ENCODE measurements at regions not wholly inside any gene's neighbourhood (a gene's known extent, or its start where the extent isn't known, plus 50 kb on each side); places are given as distances from the start of the nearest gene placed in this dataset.

GRCh38 chr4:165794834-165795233 lies 78.2 kb upstream of the TLL1 start:
- Histone ChIP-seq H3K36me3 (no peaks in the 10 kb centered on the region), H3K4me3 (ENCODE audit: low read depth, low read length) (no peak overlapping the region), H3K4me1 (no peaks in the 10 kb centered on the region), H3K27me3 (no peaks in the 10 kb centered on the region), H3K9me3 (no peaks in the 10 kb centered on the region)
- TF ChIP-seq, protein P1, sequence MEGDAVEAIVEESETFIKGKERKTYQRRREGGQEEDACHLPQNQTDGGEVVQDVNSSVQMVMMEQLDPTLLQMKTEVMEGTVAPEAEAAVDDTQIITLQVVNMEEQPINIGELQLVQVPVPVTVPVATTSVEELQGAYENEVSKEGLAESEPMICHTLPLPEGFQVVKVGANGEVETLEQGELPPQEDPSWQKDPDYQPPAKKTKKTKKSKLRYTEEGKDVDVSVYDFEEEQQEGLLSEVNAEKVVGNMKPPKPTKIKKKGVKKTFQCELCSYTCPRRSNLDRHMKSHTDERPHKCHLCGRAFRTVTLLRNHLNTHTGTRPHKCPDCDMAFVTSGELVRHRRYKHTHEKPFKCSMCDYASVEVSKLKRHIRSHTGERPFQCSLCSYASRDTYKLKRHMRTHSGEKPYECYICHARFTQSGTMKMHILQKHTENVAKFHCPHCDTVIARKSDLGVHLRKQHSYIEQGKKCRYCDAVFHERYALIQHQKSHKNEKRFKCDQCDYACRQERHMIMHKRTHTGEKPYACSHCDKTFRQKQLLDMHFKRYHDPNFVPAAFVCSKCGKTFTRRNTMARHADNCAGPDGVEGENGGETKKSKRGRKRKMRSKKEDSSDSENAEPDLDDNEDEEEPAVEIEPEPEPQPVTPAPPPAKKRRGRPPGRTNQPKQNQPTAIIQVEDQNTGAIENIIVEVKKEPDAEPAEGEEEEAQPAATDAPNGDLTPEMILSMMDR (IDR thresholded peaks at IDR 0.05; ENCODE audit: low read depth, low read length), result no peak
- DNase-seq, result no peak

- Histone ChIP-seq H3K4me1 (no peaks in the 10 kb centered on the region), H3K27me3 (no peaks in the 10 kb centered on the region), H3K4me3 (ENCODE audit: low read depth, low read length) (no peak overlapping the region), H3K9me3 (no peaks in the 10 kb centered on the region), H3K36me3 (no peaks in the 10 kb centered on the region)
- DNase-seq, result no peak
- TF ChIP-seq, protein P1 (IDR thresholded peaks at IDR 0.05; ENCODE audit: low read depth, low read length), result no peak
Measured at GRCh38 chr4:165799384-165799815, 73.6 kb upstream of the TLL1 start.

DNA sequence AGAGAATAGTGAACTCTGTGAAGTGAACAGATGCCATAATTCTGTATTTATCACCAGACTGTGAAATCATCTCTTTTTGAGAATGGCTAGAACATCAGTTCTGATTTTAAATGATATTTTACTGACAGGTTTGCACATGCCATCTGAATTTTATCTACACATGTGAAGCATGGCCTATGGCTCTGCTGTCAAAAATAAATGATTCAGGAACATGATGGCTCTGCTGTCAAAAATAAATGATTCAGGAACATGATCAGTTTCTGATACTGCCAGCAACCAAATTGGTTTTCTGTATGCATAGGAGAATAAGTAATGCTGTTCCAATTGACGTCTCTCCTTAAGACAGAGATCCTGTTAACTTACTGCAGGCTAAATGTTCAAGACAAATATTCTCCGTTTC lies 70.6 kb upstream of the TLL1 start:
- TF ChIP-seq, protein P1 (IDR thresholded peaks at IDR 0.05; ENCODE audit: low read depth, low read length), result no peak
- Histone ChIP-seq H3K4me1 (no peaks in the 10 kb centered on the region), H3K4me3 (ENCODE audit: low read depth, low read length) (no peak overlapping the region), H3K36me3 (no peaks in the 10 kb centered on the region), H3K27me3 (no peaks in the 10 kb centered on the region), H3K9me3 (no peaks in the 10 kb centered on the region)
- no peak for DNase-seq

DNA sequence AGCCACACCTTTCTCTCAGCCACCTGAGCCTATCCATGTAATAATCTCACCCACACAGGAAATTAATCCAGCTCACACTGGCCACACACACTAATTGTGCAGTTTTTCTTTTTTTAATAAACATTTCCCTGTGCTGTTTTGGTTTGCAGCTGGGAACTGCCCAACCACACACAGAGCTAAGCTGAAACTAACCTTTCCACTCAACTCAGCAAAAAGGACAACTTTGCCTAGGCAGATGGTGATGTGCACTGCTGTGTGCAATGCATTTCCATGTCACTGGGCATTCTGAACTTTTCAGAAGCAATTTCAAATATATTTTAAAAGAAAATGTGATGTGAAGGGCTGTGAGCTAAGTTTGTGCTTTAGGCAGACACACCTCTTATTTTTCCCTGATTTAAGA lies 70.0 kb upstream of the TLL1 start:
- H3K4me1 ChIP-seq, result no peaks in the 10 kb centered on the region
- H3K27me3 ChIP-seq, result no peaks in the 10 kb centered on the region
- H3K36me3 ChIP-seq, result no peaks in the 10 kb centered on the region
- TF ChIP-seq, protein P1 (IDR thresholded peaks at IDR 0.05; ENCODE audit: low read depth, low read length), result no peak
- DNase-seq, result no peak
- H3K9me3 ChIP-seq, result no peaks in the 10 kb centered on the region
- no peak overlapping the region for H3K4me3 ChIP-seq (ENCODE audit: low read depth, low read length)

GRCh38 chr4:165805406-165805805 lies 67.6 kb upstream of the TLL1 start:
- TF ChIP-seq, protein P1 (IDR thresholded peaks at IDR 0.05; ENCODE audit: low read depth, low read length), result no peak

DNA sequence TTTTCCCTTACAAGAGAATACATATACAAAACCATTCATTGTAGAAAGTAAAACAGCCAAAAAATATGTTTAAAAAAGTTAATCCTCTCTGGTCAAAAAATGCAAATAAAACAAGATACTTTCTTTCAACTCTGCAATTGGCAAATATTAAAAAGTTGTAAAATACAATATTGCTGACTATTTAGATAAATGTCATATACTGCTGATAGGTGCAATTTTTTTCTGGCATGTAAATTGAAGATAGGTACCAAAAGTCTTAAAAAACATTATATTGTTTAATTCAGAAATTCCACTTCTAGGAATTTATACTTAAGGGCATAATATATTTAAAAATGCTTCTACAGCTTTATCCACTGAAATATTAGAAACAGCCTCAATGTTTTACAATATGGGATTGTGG lies 66.4 kb upstream of the TLL1 start:
- Histone ChIP-seq H3K9me3 (no peaks in the 10 kb centered on the region), H3K36me3 (no peaks in the 10 kb centered on the region), H3K4me3 (ENCODE audit: low read depth, low read length) (no peak overlapping the region), H3K27me3 (no peaks in the 10 kb centered on the region), H3K4me1 (no peaks in the 10 kb centered on the region)
- DNase-seq, result no peak
- TF ChIP-seq, protein P1 (IDR thresholded peaks at IDR 0.05; ENCODE audit: low read depth, low read length), result no peak

More at GRCh38 chr4:165805406-165805805, 67.6 kb upstream of the TLL1 start:
- Histone ChIP-seq H3K27me3 (no peaks in the 10 kb centered on the region), H3K36me3 (no peaks in the 10 kb centered on the region), H3K4me3 (ENCODE audit: low read depth, low read length) (no peak overlapping the region), H3K4me1 (no peaks in the 10 kb centered on the region), H3K9me3 (no peaks in the 10 kb centered on the region)
- DNase-seq, result no peak

All from BE2C (cell line).